Astrocyte of the spinal cord (primary cell): ENCODE measurements at regions not wholly inside any gene's neighbourhood (a gene's known extent, or its start where the extent isn't known, plus 50 kb on each side); places are given as distances from the start of the nearest gene placed in this dataset.

Source experiments
- DNase-seq: peaks from one replicate; pipeline ENCODE4 v3.0.0; 2011; ENCODE audit warnings: low read depth, low spot score
- H3K4me3 ChIP-seq: 2 replicates; pipeline ENCODE4 v1.5.1; 2011; ENCODE audit warnings: low read depth, mild to moderate bottlenecking, low read length, moderate library complexity
- in situ Hi-C: cut with HindIII; loops from 2 replicates; pipeline ENCODE4 v1.10.0; 2017; ENCODE audit warnings: low sequenced_read_pairs
- TF ChIP-seq, protein P1 (sequence below): IDR thresholded peaks from 2 replicates; pipeline ENCODE4 v1.5.1; 2012; ENCODE audit warnings: low read depth, mild to moderate bottlenecking, low read length, inconsistent platforms

GRCh38 chr5:71771191-71771590, 52.1 kb downstream of the CARTPT start:
- TF ChIP-seq, protein P1, sequence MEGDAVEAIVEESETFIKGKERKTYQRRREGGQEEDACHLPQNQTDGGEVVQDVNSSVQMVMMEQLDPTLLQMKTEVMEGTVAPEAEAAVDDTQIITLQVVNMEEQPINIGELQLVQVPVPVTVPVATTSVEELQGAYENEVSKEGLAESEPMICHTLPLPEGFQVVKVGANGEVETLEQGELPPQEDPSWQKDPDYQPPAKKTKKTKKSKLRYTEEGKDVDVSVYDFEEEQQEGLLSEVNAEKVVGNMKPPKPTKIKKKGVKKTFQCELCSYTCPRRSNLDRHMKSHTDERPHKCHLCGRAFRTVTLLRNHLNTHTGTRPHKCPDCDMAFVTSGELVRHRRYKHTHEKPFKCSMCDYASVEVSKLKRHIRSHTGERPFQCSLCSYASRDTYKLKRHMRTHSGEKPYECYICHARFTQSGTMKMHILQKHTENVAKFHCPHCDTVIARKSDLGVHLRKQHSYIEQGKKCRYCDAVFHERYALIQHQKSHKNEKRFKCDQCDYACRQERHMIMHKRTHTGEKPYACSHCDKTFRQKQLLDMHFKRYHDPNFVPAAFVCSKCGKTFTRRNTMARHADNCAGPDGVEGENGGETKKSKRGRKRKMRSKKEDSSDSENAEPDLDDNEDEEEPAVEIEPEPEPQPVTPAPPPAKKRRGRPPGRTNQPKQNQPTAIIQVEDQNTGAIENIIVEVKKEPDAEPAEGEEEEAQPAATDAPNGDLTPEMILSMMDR = no peak
- H3K4me3 ChIP-seq = no peak overlapping the region
- in situ Hi-C loops = no loop called here

DNA sequence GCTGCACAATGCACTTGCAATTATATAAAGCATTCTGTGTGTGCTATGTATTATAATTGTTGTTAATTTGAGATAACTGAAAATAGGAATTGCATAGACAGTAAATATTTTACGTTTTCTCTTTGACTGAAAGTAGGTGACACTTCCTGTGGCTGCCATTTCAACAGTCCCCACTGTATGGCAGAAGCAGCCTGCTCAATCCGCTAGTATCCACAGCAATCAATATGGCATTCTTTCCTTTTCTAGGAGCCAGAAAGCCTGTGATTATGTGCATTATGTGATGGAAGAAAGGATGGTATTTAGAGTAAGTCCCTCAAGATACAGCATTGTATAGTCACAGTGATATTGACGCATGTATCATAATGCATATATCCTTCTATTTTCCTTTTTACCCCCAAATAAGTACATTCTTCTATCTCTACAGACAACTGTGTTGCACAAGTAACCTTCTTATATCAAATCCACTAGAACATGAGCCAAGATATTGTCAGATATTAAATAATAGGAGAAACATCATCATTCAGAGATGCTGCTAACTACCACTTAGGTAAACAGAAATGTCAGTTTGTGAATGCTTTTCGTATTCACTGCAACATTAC, 59.7 kb downstream of the CARTPT start:
- TF ChIP-seq, protein P1 = peak; percentile 87
- in situ Hi-C loops = no loop called here
- H3K4me3 ChIP-seq = no peak overlapping the region
- DNase-seq = peak; percentile 54

More at GRCh38 chr5:71771191-71771590, 52.1 kb downstream of the CARTPT start:
- DNase-seq = no peak

DNA sequence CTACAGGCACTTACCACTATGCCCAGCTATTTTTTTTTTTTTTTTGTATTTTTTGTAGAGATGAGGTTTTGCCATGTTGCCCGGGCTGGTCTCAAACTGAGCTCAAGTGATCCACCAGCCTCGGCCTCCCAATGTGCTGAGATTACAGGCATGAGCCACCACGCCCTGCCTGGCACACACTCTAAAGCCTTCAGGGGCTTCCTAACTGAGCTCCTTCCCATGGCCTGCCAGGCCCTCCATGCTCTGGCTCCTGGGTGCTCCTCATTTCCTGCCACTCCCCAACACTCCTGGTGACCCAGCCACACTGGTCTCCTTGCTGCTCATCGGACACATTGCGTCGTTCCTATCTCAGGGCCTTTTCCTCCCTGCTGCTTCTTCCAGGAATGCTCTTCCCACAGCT, 61.5 kb downstream of the CARTPT start:
- H3K4me3 ChIP-seq = no peak overlapping the region
- DNase-seq = no peak
- TF ChIP-seq, protein P1 = no peak
- in situ Hi-C loops = no loop called here

GRCh38 chr5:71782393-71782770, 63.3 kb downstream of the CARTPT start:
- TF ChIP-seq, protein P1 = no peak
- in situ Hi-C loops = no loop called here
- DNase-seq = no peak
- no peak overlapping the region for H3K4me3 ChIP-seq

DNA sequence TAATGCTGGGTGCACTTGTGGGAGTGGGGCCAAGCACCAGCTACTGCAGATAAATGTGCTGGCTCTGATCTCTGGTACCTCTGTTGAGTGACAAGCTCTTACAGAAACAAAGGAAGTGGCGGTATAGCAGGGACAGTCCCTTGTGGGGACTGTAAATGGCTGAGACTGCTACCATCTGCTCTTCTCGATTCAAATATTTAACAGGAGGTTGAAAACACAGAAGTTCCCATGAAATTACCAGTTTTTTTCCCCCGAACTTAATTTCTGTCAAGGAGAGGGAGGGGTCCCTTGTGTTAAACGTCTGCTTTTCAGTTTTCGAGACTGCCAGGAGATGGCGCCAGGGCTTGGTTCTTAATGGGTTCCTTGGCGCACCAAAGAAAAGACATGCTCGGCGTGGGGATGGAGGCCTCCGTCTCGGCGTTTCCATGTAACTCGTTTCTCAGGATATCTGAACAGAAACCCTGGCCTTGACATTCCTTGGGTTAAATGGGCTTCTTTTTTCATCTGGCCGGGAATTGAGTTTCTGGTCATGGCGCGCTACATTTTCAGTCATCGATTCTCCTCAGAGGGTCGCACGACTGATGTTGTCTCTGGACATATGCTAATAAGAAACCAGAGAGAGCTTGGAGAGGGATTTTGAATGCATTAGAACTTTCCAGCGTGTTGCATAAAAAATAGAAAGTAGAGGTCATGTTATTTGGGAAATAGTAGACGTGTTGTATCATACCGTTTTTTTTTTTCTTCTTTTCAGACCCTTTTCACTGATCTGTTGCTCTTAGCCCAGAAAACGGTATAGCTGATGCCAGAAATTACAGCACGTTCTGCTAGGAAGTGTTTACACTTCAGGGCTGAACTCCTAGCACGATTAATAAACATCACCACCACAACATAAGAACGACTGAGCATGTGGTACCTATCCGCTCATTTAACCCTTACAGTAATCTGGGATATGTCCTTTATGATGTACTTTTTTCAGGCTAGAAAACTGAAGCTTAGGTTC, 64.0 kb downstream of the CARTPT start:
- DNase-seq = peak; percentile 81
- no peak overlapping the region for H3K4me3 ChIP-seq
- TF ChIP-seq, protein P1 = peak; percentile 82
- in situ Hi-C loops = no loop called here

DNA sequence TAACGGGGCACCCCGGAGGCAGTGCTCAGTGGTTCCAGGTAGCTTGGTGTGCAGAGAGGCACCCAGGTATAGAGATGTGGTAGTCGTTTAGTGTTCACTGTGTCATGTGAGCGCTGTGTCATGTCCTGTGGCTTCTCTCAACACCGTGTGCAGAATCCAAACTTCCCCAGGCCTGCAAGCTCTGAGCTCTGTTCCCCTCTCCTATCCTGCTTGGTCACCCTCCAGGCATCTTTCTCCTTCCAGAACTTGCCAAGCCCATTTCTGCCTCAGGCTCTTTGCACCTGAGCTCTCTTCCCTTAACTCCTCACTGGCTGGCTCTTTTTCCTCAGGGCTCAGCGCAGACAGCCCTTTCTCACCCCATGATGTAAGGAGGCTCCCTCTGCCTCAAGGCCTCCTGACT, 64.8 kb downstream of the CARTPT start:
- in situ Hi-C loops = no loop called here
- TF ChIP-seq, protein P1 = no peak
- H3K4me3 ChIP-seq = no peak overlapping the region
- no peak for DNase-seq
